Adrenal gland (tissue), 9 donors: ENCODE measurements at regions not wholly inside any gene's neighbourhood (a gene's known extent, or its start where the extent isn't known, plus 50 kb on each side); places are given as distances from the start of the nearest gene placed in this dataset.

Experiments used
- DNase-seq, 7 donors: peaks; one replicate each; pipeline ENCODE4 v3.0.0-alpha.2; 2019 to 2020
- H3K27ac ChIP-seq, 5 donors: fragments of 200-600 bp; sonication (generic) in 4 of 5; 1 replicate in 3 of 5; 2 replicates in 2 of 5; pipeline versions ENCODE4 v1.5.1 to v1.8.0; 2016 to 2020; ENCODE audit warnings: mild to moderate bottlenecking in 1 of 5
- H3K27me3 ChIP-seq: fragments of 200-600 bp; 2 replicates; pipeline ENCODE4 v1.8.0; 2021
- H3K36me3 ChIP-seq, 2 donors: fragments of 200-600 bp; replicated peaks in 1 of 2; 1 replicate in 1 of 2; 2 replicates in 1 of 2; pipeline versions ENCODE4 v1.5.1 to v1.8.0; 2018 to 2022
- H3K4me1 ChIP-seq, 2 donors: fragments of 200-600 bp; replicated peaks in 1 of 2; 1 replicate in 1 of 2; 2 replicates in 1 of 2; pipeline versions ENCODE4 v1.5.1 to v1.8.0; 2018 to 2021
- H3K4me3 ChIP-seq, 4 donors: fragments of 200-600 bp; sonication (generic) in 3 of 4; one replicate each; pipeline ENCODE4 v1.5.1; 2016 to 2018
- H3K9me3 ChIP-seq, 3 donors: fragments of 200-600 bp; sonication (generic) in 1 of 3; replicated peaks in 1 of 3; 1 replicate in 2 of 3; 2 replicates in 1 of 3; pipeline versions ENCODE4 v1.5.1 to v1.8.0; 2016 to 2021
- CTCF ChIP-seq, 6 experiments: fragments of 450-650 bp in 4 of 6; fragments of 200-600 bp in 2 of 6; sonication (generic) in 1 of 6; IDR thresholded peaks; 1 replicate in 5 of 6; 2 replicates in 1 of 6; pipeline versions ENCODE4 v1.5.1 to v1.8.0; 2016 to 2021; ENCODE audit warnings: antibody characterized with exemption in 6 of 6, mild to moderate bottlenecking in 2 of 6, moderate library complexity in 1 of 6
- POLR2A ChIP-seq, 2 donors: fragments of 450-650 bp; IDR thresholded peaks; one replicate each; pipeline ENCODE4 v1.6.1; 2017; ENCODE audit warnings: antibody characterized with exemption in 2 of 2, mild to moderate bottlenecking in 2 of 2, moderate library complexity in 1 of 2
- WGBS, 4 donors: extraction: QIAGEN DNeasy Blood & Tissue Kit in 2 of 4; methylation state at CpG; one replicate each; pipeline versions ENCODE4 v1.1.5 to v1.1.7; 2013 to 2017; 5-methylcytosine and 5-hydroxymethylcytosine counted together
- intact Hi-C, 2 donors: fragments of 100-400 bp; cut with DNase I; formaldehyde crosslinking; loops; one replicate each; pipeline versions ENCODE4 v1.14.1 to v1.15.0; 2022 to 2023
- donor health status: healthy with polysubstance abuse.
- donor health status: Bipolar disorder and iron deficiency.
- donor health status: DM: yes; HTN: yes; CAD: no.
- donor health status: DM: no; HTN: no; CAD: no.
- donor health status: DM: no; HTN: no; CAD: no.

GRCh38 chr4:176499518-176499917, 179.8 kb downstream of the SPCS3 start:
- H3K4me3 ChIP-seq: no peak overlapping the region
- H3K36me3 ChIP-seq: no peaks in the 10 kb centered on the region
- no peaks in the 10 kb centered on the region for H3K9me3 ChIP-seq
- H3K27me3 ChIP-seq: no peaks in the 10 kb centered on the region
- no peak for TF ChIP-seq POLR2A (IDR thresholded peaks at IDR 0.05)
- no peak for TF ChIP-seq CTCF (IDR thresholded peaks at IDR 0.05)
- H3K27ac ChIP-seq: no peak overlapping the region
- no peaks in the 10 kb centered on the region for H3K4me1 ChIP-seq
- intact Hi-C loops: no loop called here
- 51 to 59% (median 56%) methylated on average over 2 of the region's 2 CpGs for WGBS, 4 donors
- no peak for DNase-seq

GRCh38 chr4:176500894-176501293, 181.1 kb downstream of the SPCS3 start:
- no peak overlapping the region for H3K27ac ChIP-seq
- H3K4me1 ChIP-seq: no peaks in the 10 kb centered on the region
- no peaks in the 10 kb centered on the region for H3K36me3 ChIP-seq
- 74 to 81% (median 77%) methylated on average over 1 of the region's 1 CpG for WGBS, 4 donors
- intact Hi-C loops: no loop called here
- no peaks in the 10 kb centered on the region for H3K9me3 ChIP-seq
- no peaks in the 10 kb centered on the region for H3K27me3 ChIP-seq
- no peak overlapping the region for H3K4me3 ChIP-seq
- TF ChIP-seq POLR2A (IDR thresholded peaks at IDR 0.05): no peak
- no peak for TF ChIP-seq CTCF (IDR thresholded peaks at IDR 0.05)
- no peak for DNase-seq

- Histone ChIP-seq H3K4me3 (no peak overlapping the region), H3K9me3 (no peaks in the 10 kb centered on the region), H3K27me3 (no peaks in the 10 kb centered on the region), H3K4me1 (no peaks in the 10 kb centered on the region), H3K27ac (no peak overlapping the region), H3K36me3 (no peaks in the 10 kb centered on the region)
- 44 to 61% (median 56%) methylated on average over 2 of the region's 2 CpGs for WGBS, 4 donors
- no peak for DNase-seq
- TF ChIP-seq CTCF (IDR thresholded peaks at IDR 0.05): no peak
- intact Hi-C loops: no loop called here
Measured at GRCh38 chr4:176504118-176504517, 184.4 kb downstream of the SPCS3 start.

- no peak for DNase-seq
- Histone ChIP-seq H3K4me3 (no peak overlapping the region), H3K9me3 (no peaks in the 10 kb centered on the region), H3K27ac (no peak overlapping the region), H3K36me3 (no peaks in the 10 kb centered on the region), H3K4me1 (no peaks in the 10 kb centered on the region), H3K27me3 (no peaks in the 10 kb centered on the region)
- no peak for TF ChIP-seq POLR2A (IDR thresholded peaks at IDR 0.05)
- no peak for TF ChIP-seq CTCF (IDR thresholded peaks at IDR 0.05)
- intact Hi-C loops: no loop called here
- WGBS, 4 donors: 80 to 91% (median 86%) methylated on average over 8 of the region's 8 CpGs
Measured at GRCh38 chr4:176507845-176508533, 188.2 kb downstream of the SPCS3 start.
